RWPE2 (cell line): ENCODE measurements at regions not wholly inside any gene's neighbourhood (a gene's known extent, or its start where the extent isn't known, plus 50 kb on each side); places are given as distances from the start of the nearest gene placed in this dataset.

ENCODE experiments used
- ATAC-seq: fragments of 200-7000 bp; cut with Tn5 transposase; 3 replicates; pipeline ENCODE4 v1.9.1; 2021; ENCODE audit warnings: low read depth
- DNase-seq: peaks from one replicate; pipeline ENCODE4 v3.0.0-alpha.2; 2020; ENCODE audit warnings: low spot score
- H3K27ac ChIP-seq: fragments of 450-650 bp; 2 replicates; pipeline ENCODE4 v1.5.1; 2017; ENCODE audit warnings: mild to moderate bottlenecking; ENCODE audit not compliant: poor library complexity, severe bottlenecking
- H3K27me3 ChIP-seq: fragments of 250-450 bp; sonication (Bioruptor Pico); 2 replicates; pipeline ENCODE4 v1.5.1; 2021; ENCODE audit warnings: mild to moderate bottlenecking, moderate library complexity; ENCODE audit not compliant: insufficient read depth, poor library complexity, severe bottlenecking
- H3K36me3 ChIP-seq: fragments of 250-450 bp; sonication (Bioruptor Pico); 2 replicates; pipeline ENCODE4 v1.5.1; 2020; ENCODE audit warnings: low read depth, mild to moderate bottlenecking, moderate library complexity
- H3K4me1 ChIP-seq: fragments of 250-450 bp; sonication (Bioruptor Pico); 2 replicates; pipeline ENCODE4 v1.5.1; 2021; ENCODE audit warnings: mild to moderate bottlenecking, moderate library complexity; ENCODE audit not compliant: insufficient read depth, poor library complexity, severe bottlenecking
- H3K4me3 ChIP-seq: fragments of 250-450 bp; sonication (Bioruptor Pico); 2 replicates; pipeline ENCODE4 v1.5.1; 2021; ENCODE audit warnings: mild to moderate bottlenecking, moderate library complexity; ENCODE audit not compliant: severe bottlenecking
- H3K9me3 ChIP-seq: fragments of 250-450 bp; sonication (Bioruptor Pico); 2 replicates; pipeline ENCODE4 v1.5.1; 2021; ENCODE audit warnings: mild to moderate bottlenecking, moderate library complexity; ENCODE audit not compliant: severe bottlenecking
- CTCF ChIP-seq: fragments of 450-650 bp; IDR thresholded peaks from one replicate; pipeline ENCODE4 v1.5.1; 2017; ENCODE audit warnings: mild to moderate bottlenecking, moderate library complexity; ENCODE audit not compliant: poor library complexity, severe bottlenecking

GRCh38 chr2:114049280-114049679 lies 159.4 kb downstream of the ACTR3 start:
- Histone ChIP-seq H3K4me1 (peaks cover 3% of the 10 kb centered on the region), H3K27me3 (no peaks in the 10 kb centered on the region), H3K4me3 (no peak overlapping the region), H3K9me3 (no peaks in the 10 kb centered on the region), H3K36me3 (no peaks in the 10 kb centered on the region), H3K27ac (no peak overlapping the region)
- DNase-seq: no peak
- no peak for ATAC-seq
- no peak for TF ChIP-seq CTCF

GRCh38 chr2:114049826-114050225 lies 159.9 kb downstream of the ACTR3 start:
- no peaks in the 10 kb centered on the region for H3K9me3 ChIP-seq
- ATAC-seq: peak; percentile 94
- DNase-seq: no peak
- H3K27me3 ChIP-seq: no peaks in the 10 kb centered on the region
- no peak overlapping the region for H3K4me3 ChIP-seq
- peaks cover 3% of the 10 kb centered on the region for H3K4me1 ChIP-seq
- no peak for TF ChIP-seq CTCF
- H3K36me3 ChIP-seq: no peaks in the 10 kb centered on the region
- H3K27ac ChIP-seq: no peak overlapping the region

- no peak for DNase-seq
- TF ChIP-seq CTCF: no peak
- peaks cover 18% of the 10 kb centered on the region for H3K27me3 ChIP-seq
- H3K4me3 ChIP-seq: no peak overlapping the region
- no peak overlapping the region for H3K27ac ChIP-seq
- H3K36me3 ChIP-seq: no peaks in the 10 kb centered on the region
- ATAC-seq: no peak
- H3K9me3 ChIP-seq: no peaks in the 10 kb centered on the region
- H3K4me1 ChIP-seq: no peaks in the 10 kb centered on the region
Measured at GRCh38 chr2:114056294-114057143, 166.6 kb downstream of the ACTR3 start.

GRCh38 chr2:114057638-114058037 lies 167.7 kb downstream of the ACTR3 start:
- TF ChIP-seq CTCF: no peak
- Histone ChIP-seq H3K9me3 (no peaks in the 10 kb centered on the region), H3K27ac (no peak overlapping the region), H3K36me3 (no peaks in the 10 kb centered on the region), H3K27me3 (peaks cover 18% of the 10 kb centered on the region), H3K4me3 (no peak overlapping the region), H3K4me1 (no peaks in the 10 kb centered on the region)
- ATAC-seq: no peak
- no peak for DNase-seq

- ATAC-seq: no peak
- Histone ChIP-seq H3K27me3 (peaks cover 18% of the 10 kb centered on the region), H3K27ac (no peak overlapping the region), H3K4me3 (no peak overlapping the region), H3K4me1 (no peaks in the 10 kb centered on the region), H3K9me3 (no peaks in the 10 kb centered on the region), H3K36me3 (no peaks in the 10 kb centered on the region)
- no peak for DNase-seq
- TF ChIP-seq CTCF: no peak
Measured at GRCh38 chr2:114061566-114062098, 171.7 kb downstream of the ACTR3 start.
